Effector memory CD4-positive, alpha-beta T cell (primary cell): ENCODE measurements at regions not wholly inside any gene's neighbourhood (a gene's known extent, or its start where the extent isn't known, plus 50 kb on each side); places are given as distances from the start of the nearest gene placed in this dataset.

Experiments used
- DNase-seq, 3 donors: peaks; one replicate each; pipeline ENCODE4 v3.0.0-alpha.2; 2020
- H3K27ac ChIP-seq: 2 replicates; pipeline ENCODE4 v1.7.0; 2013; ENCODE audit warnings: mild to moderate bottlenecking, low read length, moderate library complexity; ENCODE audit not compliant: insufficient read depth, poor library complexity, severe bottlenecking
- H3K27me3 ChIP-seq: replicated peaks from 2 replicates; pipeline ENCODE4 v1.7.0; 2013; ENCODE audit warnings: mild to moderate bottlenecking, low read length; ENCODE audit not compliant: insufficient read depth, control insufficient read depth, poor library complexity, severe bottlenecking
- H3K36me3 ChIP-seq: 2 replicates; pipeline ENCODE4 v1.7.0; 2013; ENCODE audit warnings: mild to moderate bottlenecking, low read length, moderate library complexity; ENCODE audit not compliant: control insufficient read depth, insufficient read depth
- H3K4me1 ChIP-seq: 2 replicates; pipeline ENCODE4 v1.7.0; 2013; ENCODE audit warnings: low read length, mild to moderate bottlenecking; ENCODE audit not compliant: control insufficient read depth, insufficient read depth, poor library complexity, severe bottlenecking
- H3K4me3 ChIP-seq: 2 replicates; pipeline ENCODE4 v1.7.0; 2013; ENCODE audit warnings: low read length, low read depth, mild to moderate bottlenecking; ENCODE audit not compliant: insufficient read depth, poor library complexity, severe bottlenecking
- H3K9me3 ChIP-seq: 2 replicates; pipeline ENCODE4 v1.7.0; 2013; ENCODE audit warnings: mild to moderate bottlenecking, low read length, moderate library complexity; ENCODE audit not compliant: control insufficient read depth

DNA sequence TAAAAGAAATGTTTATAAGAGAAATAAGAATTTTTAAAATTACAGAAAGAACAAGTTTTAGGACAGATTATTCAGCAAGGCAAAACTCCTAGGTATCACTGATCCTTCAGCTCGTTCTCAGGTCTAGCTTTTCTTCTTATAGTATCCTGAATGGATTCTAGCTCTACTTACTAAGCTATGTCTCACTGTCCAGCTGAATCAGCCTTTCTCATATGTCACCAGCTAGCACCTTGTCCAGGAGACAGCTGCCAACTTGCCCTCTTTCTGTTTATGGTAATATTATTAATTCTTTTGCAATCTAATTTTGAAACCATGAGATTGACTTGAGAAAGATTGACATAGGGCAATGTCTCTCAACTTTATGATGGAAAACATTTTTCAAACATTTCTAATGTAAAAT, 159.9 kb downstream of the LYPLAL1 start:
- Histone ChIP-seq H3K4me3 (no peak overlapping the region), H3K36me3 (no peaks in the 10 kb centered on the region), H3K27me3 (no peaks in the 10 kb centered on the region), H3K4me1 (no peaks in the 10 kb centered on the region), H3K27ac (no peak overlapping the region), H3K9me3 (no peaks in the 10 kb centered on the region)
- no peak for DNase-seq

DNA sequence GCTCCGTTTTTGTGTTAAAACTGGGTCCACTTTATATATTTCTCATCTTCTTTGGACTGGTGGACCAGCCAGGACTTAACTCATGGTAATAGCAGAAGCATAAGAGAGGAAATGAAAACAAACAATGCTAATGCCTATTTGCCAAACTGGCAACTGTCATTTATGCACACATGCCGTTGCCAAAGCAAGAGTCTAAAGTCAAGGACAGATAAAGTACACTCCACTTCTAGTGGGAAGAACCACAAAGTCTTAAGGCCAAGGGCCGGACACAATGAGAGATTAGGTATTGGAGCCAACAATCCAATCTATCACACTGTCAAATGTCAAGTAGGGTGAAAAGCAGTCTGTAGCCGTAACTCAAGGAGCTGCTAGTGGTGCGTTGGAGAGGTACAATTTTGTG, 157.7 kb downstream of the LYPLAL1 start:
- Histone ChIP-seq H3K4me1 (no peaks in the 10 kb centered on the region), H3K4me3 (no peak overlapping the region), H3K27ac (no peak overlapping the region), H3K9me3 (no peaks in the 10 kb centered on the region), H3K36me3 (no peaks in the 10 kb centered on the region), H3K27me3 (no peaks in the 10 kb centered on the region)
- DNase-seq: no peak

- H3K4me3 ChIP-seq: no peak overlapping the region
- H3K27me3 ChIP-seq: no peaks in the 10 kb centered on the region
Measured at GRCh38 chr1:219330669-219331068, 157.0 kb downstream of the LYPLAL1 start.

DNA sequence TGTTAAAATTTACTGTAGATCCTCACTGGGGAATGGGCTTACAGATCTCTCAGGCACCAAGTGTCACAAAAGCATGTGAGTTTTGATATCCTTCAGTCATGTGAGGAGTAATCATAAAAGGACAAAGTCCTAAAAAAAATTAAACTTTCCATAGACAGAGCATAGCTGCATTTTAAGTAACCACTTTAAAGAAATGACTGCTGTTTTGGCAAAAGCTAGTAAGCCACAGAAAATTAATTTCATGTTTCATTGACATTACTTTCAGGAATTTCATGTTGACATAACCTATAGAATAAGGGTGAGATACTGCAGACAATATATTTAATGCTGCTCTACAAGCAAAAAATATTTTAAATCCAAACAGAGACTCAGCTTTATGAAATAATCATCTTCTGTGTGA, 156.3 kb downstream of the LYPLAL1 start:
- H3K4me1 ChIP-seq: no peaks in the 10 kb centered on the region
- no peaks in the 10 kb centered on the region for H3K36me3 ChIP-seq
- no peak for DNase-seq
- no peak overlapping the region for H3K4me3 ChIP-seq
- H3K27me3 ChIP-seq: no peaks in the 10 kb centered on the region
- H3K9me3 ChIP-seq: no peaks in the 10 kb centered on the region
- H3K27ac ChIP-seq: no peak overlapping the region

More at GRCh38 chr1:219330669-219331068, 157.0 kb downstream of the LYPLAL1 start:
- H3K9me3 ChIP-seq: no peaks in the 10 kb centered on the region
- H3K4me1 ChIP-seq: no peaks in the 10 kb centered on the region
- no peak overlapping the region for H3K27ac ChIP-seq
- DNase-seq: no peak
- no peaks in the 10 kb centered on the region for H3K36me3 ChIP-seq

DNA sequence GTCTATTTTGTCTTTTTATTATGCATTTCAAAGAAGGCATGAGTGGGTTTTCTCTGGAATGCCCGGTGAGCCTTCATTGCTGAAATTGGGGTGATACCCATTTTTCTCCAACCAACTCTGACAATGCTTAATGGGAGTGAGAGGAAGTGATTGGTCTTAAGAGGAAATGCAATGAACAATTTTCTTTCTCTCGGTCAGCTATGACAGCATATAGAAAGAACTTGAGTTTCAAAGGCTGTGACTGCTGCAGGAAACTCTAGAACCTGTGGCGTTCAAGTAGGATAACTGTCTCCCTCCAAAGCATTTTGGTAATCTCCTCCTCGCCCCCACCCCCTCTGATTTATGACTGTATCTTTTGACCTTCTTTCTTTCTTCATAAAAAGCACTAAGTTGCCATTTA, 155.9 kb downstream of the LYPLAL1 start:
- Histone ChIP-seq H3K27me3 (no peaks in the 10 kb centered on the region), H3K36me3 (no peaks in the 10 kb centered on the region), H3K4me1 (no peaks in the 10 kb centered on the region), H3K4me3 (no peak overlapping the region), H3K27ac (no peak overlapping the region), H3K9me3 (no peaks in the 10 kb centered on the region)
- DNase-seq: no peak

DNA sequence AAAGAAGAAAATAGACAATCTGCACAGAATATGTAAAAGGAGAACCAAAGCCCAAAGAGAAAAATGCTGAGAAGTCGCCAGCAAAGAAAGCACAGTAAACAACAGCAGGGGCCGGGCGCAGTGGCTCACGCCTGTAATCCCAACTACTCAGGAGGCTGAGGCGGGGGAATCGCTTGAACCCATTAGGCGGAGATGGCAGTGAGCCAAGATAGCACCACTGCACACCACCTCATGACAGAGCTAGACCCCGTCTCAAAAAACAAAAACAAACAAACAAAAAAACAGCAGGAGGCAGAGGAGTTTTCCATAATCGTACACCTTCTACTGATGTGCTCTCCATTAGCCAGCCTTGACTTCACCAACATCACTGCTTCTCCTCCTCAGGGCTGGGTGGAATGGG, 153.2 kb downstream of the LYPLAL1 start:
- H3K27ac ChIP-seq: no peak overlapping the region
- no peaks in the 10 kb centered on the region for H3K4me1 ChIP-seq
- DNase-seq: no peak
- no peaks in the 10 kb centered on the region for H3K27me3 ChIP-seq
- no peaks in the 10 kb centered on the region for H3K36me3 ChIP-seq
- H3K4me3 ChIP-seq: no peak overlapping the region
- H3K9me3 ChIP-seq: no peaks in the 10 kb centered on the region

GRCh38 chr1:219325368-219325742, 151.7 kb downstream of the LYPLAL1 start:
- Histone ChIP-seq H3K4me1 (no peaks in the 10 kb centered on the region), H3K27ac (no peak overlapping the region), H3K27me3 (no peaks in the 10 kb centered on the region), H3K4me3 (no peak overlapping the region), H3K9me3 (no peaks in the 10 kb centered on the region), H3K36me3 (no peaks in the 10 kb centered on the region)
- DNase-seq: no peak

DNA sequence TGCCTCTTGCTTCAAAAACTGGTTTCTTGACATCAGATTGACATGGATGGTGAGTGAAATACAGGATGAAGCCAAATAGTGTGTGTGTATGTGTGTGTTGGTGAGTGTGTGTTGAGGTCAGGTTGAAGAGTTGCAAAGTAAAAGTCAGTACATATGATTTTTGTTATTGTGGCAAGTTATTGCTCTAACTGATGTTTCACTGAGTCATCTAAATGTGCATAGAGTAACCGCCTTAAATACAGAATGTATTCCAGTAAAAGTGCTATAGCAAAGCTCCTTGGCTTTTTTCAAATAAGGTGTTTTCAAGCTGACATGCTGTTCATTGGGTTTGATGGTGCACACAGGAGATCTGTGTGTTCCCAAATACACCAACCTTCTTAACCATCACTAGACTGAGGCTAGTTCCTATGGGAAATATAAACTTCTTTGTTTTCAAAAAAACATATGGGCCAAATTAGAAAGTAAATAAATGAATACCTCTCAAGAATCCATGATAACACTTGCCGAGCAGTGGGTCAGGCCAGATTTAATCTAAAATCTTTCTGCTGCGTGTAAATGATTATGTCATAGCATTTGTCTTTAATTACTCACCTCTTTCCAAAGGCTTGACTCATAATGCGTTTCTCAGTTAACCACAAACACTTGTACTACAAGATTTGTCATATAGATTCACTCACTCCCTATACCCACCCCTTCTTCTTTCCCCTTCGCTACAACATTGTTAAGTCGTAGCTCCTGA, 151.1 kb downstream of the LYPLAL1 start:
- no peaks in the 10 kb centered on the region for H3K9me3 ChIP-seq
- no peak overlapping the region for H3K4me3 ChIP-seq
- no peaks in the 10 kb centered on the region for H3K4me1 ChIP-seq
- no peak overlapping the region for H3K27ac ChIP-seq
- H3K36me3 ChIP-seq: no peaks in the 10 kb centered on the region
- no peaks in the 10 kb centered on the region for H3K27me3 ChIP-seq
- no peak for DNase-seq

DNA sequence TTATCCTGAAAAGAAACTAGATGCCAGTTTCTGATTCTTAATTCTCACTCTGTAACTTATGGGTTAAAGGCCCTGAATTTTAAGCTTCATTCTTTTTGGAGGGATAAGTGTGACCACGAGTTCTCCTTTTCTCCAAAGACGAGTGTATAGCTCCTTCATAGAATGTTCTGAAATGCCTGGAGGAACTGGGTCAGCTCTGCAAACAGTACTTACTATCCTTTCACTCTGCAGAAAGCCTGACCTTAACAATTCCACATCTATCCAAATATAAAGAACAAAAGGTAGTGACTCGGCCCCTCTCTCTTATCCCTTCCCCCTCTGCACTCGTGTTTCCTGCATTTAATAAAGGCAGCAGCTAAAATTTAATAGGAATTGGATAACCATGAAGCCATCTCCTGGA, 150.5 kb downstream of the LYPLAL1 start:
- no peaks in the 10 kb centered on the region for H3K4me1 ChIP-seq
- no peaks in the 10 kb centered on the region for H3K27me3 ChIP-seq
- no peak for DNase-seq
- no peaks in the 10 kb centered on the region for H3K36me3 ChIP-seq
- no peak overlapping the region for H3K27ac ChIP-seq
- H3K4me3 ChIP-seq: no peak overlapping the region
- no peaks in the 10 kb centered on the region for H3K9me3 ChIP-seq

GRCh38 chr1:219323426-219323825, 149.7 kb downstream of the LYPLAL1 start:
- Histone ChIP-seq H3K4me3 (no peak overlapping the region), H3K36me3 (no peaks in the 10 kb centered on the region), H3K9me3 (no peaks in the 10 kb centered on the region), H3K27me3 (no peaks in the 10 kb centered on the region), H3K27ac (no peak overlapping the region), H3K4me1 (no peaks in the 10 kb centered on the region)
- DNase-seq: no peak
